ENCODE measurements at regions not wholly inside any gene's neighbourhood (a gene's known extent, or its start where the extent isn't known, plus 50 kb on each side); places are given as distances from the start of the nearest gene placed in this dataset.

- DNase-seq = no peak
These were observed 73.1 kb upstream of the PRDX6 start for GRCh38 chr1:173403996-173404395.

- DNase-seq = no peak
These were observed 71.9 kb upstream of the PRDX6 start for GRCh38 chr1:173405281-173405680.

DNA sequence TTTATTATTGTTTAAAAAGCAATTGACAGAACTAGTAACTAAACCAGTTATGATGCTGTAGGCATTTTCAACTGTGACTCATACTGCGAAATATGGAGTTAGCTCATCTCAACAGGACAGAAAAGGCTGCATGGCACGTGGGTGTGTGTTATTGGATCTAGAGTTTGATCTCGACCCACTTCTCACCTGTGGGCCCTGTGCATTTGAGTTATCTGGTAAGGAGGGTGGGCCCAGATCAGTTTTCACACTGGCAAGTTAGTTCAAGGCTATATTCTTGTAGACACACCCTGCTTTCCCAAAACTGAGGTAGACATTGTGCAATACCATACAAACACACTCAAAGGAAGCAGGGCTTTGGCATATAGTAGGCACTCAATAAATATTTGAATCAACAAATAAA, 71.3 kb upstream of the PRDX6 start:
- no peak for DNase-seq

DNA sequence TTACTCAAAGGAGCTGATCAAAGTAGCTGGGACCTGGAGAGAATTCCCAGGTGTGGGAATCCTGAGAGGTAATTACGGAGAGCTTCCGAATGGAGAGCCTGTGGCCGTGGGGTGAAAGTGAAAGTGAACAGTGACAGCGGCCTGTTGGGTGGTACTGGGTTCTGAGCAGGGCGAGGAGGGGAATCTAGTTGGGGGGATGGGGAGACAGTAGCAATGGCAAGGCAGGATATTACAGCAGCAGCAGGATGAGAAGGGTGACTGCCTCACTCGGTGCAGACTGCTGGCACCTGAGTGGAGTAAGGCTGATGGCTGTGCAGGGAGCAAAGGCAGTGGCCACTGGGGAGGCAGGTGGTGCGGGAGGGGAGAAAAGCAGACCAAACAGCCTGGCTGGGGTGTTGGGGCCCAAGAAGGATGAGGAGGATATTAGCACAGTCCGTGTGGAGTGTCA, 70.3 kb upstream of the PRDX6 start:
- no peak for DNase-seq

- no peak for DNase-seq
These were observed 69.3 kb upstream of the PRDX6 start for GRCh38 chr1:173407846-173408245.

- DNase-seq = no peak
These were observed 68.2 kb upstream of the PRDX6 start for GRCh38 chr1:173408886-173409285.

GRCh38 chr1:173409613-173410012, 67.5 kb upstream of the PRDX6 start:
- peak in 1 of 5 experiments; percentile 31 for DNase-seq

- peak in 1 of 5 experiments; percentile 61 for DNase-seq
These were observed 66.9 kb upstream of the PRDX6 start for GRCh38 chr1:173410133-173410793.

DNA sequence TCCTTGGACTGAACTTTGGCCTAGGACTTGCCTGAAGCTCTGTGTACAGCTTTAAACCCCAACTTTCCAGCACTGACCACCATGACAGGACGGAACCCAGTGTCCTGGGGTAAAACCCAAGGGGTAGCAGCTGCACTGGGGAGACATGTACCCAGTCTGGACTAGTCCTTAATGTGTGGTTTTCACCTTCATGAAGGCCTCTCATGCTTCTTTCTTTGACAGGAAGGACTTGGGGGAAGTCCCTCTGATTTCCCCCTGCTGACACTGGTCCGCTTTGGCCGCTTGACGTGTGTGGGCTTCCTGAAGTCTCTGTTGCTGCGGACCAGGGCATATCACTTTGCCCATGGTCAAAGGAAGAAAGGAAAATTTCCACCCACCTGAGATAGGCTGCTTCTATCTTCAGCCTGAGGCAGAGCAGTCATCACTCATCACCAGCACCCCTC, 66.3 kb upstream of the PRDX6 start:
- peak in 1 of 5 experiments; percentile 13 for DNase-seq

- no peak for DNase-seq
These were observed 65.0 kb upstream of the PRDX6 start for GRCh38 chr1:173411835-173412742.

DNA sequence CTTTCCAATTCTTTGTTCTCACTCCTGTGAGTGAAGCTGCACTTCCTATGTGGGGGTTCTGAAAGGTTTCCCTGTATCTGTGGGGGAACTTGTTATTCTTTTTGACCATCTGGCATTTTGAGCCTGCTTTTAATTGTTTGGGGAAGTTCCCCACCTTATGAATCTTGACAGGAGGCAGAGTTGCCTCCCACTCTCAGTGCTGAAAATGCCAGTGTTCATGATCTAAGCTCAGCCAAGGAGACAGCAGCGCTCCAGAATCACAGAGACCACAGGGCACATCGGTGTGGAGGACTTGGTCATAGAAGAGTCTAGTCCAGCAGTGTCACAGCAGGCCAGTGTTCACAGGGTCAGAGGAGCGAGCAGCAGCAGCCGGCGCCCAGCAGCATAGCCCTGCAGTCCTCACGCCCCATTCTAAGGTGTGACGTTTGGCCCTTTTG, 63.8 kb upstream of the PRDX6 start:
- DNase-seq = no peak

GRCh38 chr1:173414136-173414535, 63.0 kb upstream of the PRDX6 start:
- DNase-seq = no peak

DNA sequence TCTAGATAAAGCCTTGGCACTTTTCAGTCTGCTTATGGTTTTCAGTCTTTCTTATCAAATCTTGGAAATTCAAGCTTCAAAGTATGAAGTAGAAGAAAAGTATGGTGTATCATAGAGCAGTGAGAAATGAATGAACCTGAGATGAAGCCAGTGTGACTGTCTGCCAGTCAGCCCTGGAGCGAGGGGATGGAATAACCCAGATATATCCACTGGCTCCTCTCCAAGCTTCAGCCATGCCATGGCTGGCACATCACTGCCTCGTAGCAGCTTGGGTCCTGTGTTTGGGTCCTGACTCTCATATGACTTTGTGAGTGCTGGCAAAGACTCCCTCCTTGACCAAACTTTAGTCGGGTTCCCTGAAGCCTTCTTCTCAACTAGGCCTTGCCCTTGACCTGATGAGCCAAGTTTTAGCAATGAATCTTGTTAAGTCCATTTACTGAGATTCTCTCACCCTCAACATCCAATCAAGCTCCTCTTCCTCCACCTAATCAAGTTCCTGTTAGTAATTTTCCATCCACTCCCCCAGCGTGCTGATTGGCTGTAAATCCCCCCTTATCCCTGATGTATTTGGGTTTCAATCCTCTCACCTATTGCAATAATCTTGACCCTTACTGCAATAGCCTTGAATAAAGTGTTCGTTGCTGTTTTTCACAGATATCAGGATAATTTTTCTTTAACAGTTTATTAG, 62.5 kb upstream of the PRDX6 start:
- DNase-seq = no peak

DNA sequence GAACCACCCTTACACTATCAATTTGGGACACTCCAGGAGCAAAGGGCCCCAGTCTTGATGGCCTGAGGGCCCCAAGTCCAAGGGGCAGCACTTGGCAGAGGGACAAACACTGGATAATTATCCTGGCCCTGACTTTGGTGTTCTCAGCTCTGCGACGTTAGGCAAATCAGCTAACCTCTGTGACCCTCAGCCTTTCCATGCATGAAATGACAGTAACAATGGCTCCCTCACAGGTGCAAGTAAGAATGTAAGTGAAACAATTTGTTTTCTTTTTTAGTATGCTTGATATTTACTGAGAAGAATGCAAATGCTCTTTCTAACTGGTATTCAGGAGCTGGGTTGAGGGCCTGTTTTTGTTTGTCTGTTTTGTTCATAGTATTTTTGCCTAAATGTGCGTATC, 61.6 kb upstream of the PRDX6 start:
- DNase-seq = no peak

- no peak for DNase-seq
These were observed 61.2 kb upstream of the PRDX6 start for GRCh38 chr1:173415905-173416450.

GRCh38 chr1:173417563-173417962, 59.6 kb upstream of the PRDX6 start:
- DNase-seq = no peak

DNA sequence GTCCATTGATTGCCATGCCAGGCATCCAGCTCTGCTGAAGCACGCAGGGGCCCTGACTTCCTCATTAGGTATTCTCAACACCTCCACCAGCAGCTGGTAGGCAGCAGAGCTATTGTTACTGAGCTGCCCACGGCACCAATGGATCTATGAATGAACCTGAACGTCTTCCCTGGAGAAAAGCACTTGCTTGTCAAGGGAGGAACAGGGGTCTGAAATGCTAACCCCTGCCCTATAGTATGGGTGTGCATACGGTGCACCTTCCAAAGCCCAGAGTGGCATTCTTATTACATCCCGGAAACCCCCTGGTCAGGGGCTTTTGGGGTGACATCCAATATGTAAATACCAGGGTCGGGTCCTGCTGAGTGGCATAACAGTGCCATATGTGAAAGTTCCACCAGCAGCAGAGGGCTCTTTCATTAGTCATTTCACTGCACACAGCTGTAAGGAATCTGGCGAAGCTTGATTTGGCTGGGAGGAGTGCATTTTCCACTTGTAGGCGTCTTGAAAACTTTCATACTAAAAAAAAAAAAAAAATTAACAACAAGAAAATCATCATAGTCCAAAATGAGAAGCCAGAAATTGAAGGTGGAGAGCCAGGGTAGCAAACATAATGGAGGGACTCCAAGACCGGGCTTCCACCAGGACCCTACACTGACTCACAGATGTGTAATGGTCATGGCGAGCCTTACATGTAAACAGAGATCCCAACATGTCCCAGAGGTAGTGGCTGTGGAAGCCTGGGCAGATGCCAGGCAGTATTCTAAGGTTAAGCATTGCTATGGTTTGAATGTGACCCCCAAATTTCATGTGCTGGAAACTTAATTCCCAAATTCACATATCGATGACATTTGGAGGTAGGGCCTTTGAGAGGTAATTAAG, 58.8 kb upstream of the PRDX6 start:
- DNase-seq = no peak

- DNase-seq = peak in 4 of 5 experiments; percentile 16 to 69 (median 33)
These were observed 56.8 kb upstream of the PRDX6 start for GRCh38 chr1:173420330-173420806.

DNA sequence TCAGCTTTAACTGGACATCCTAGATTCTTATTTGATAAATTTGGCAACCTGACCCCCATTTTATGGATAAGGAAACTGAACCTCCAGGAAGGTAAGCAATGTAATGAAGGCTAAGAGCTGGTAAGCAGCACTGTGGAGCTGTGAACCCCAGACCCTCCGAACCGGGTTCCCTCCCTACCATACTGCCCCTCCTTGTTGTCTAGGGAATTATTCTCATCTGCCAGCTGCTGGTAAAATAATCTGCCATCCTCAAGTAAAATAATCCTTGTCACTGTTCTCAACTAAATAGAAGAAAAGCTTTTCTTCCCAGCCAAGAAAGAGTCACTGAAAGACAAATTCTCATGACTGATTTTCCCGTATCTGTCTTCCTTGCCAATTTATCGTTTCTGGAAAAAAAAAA, 55.8 kb upstream of the PRDX6 start:
- no peak for DNase-seq

- DNase-seq = no peak
These were observed 55.3 kb upstream of the PRDX6 start for GRCh38 chr1:173421789-173422188.

- no peak for DNase-seq
These were observed 54.6 kb upstream of the PRDX6 start for GRCh38 chr1:173422456-173422976.

- DNase-seq = no peak
These were observed 53.8 kb upstream of the PRDX6 start for GRCh38 chr1:173423291-173423690.
